Adipocyte (in vitro differentiated cells): ENCODE measurements at regions not wholly inside any gene's neighbourhood (a gene's known extent, or its start where the extent isn't known, plus 50 kb on each side); places are given as distances from the start of the nearest gene placed in this dataset.

Experiments used
- DNase-seq: peaks from one replicate; pipeline ENCODE4 v3.0.0-alpha.2; 2015; ENCODE audit warnings: low read depth
- H3K27me3 ChIP-seq: replicated peaks from 2 replicates; pipeline ENCODE4 v1.7.0; 2013; ENCODE audit warnings: mild to moderate bottlenecking, low read length, moderate library complexity; ENCODE audit not compliant: control insufficient read depth, insufficient read depth
- H3K36me3 ChIP-seq: 2 replicates; pipeline ENCODE4 v1.7.0; 2013; ENCODE audit warnings: low read length, mild to moderate bottlenecking, moderate library complexity; ENCODE audit not compliant: control insufficient read depth, insufficient read depth, severe bottlenecking
- H3K4me1 ChIP-seq: 2 replicates; pipeline ENCODE4 v1.7.0; 2013; ENCODE audit warnings: mild to moderate bottlenecking, low read length, moderate library complexity; ENCODE audit not compliant: control insufficient read depth, insufficient read depth
- H3K4me3 ChIP-seq: 2 replicates; pipeline ENCODE4 v1.7.0; 2013; ENCODE audit warnings: mild to moderate bottlenecking, low read length, moderate library complexity
- H3K9ac ChIP-seq: 2 replicates; pipeline ENCODE4 v1.7.0; 2013; ENCODE audit warnings: mild to moderate bottlenecking, low read length, moderate library complexity
- H3K9me3 ChIP-seq: 2 replicates; pipeline ENCODE4 v1.7.0; 2013; ENCODE audit warnings: mild to moderate bottlenecking, low read length, moderate library complexity; ENCODE audit not compliant: control insufficient read depth

DNA sequence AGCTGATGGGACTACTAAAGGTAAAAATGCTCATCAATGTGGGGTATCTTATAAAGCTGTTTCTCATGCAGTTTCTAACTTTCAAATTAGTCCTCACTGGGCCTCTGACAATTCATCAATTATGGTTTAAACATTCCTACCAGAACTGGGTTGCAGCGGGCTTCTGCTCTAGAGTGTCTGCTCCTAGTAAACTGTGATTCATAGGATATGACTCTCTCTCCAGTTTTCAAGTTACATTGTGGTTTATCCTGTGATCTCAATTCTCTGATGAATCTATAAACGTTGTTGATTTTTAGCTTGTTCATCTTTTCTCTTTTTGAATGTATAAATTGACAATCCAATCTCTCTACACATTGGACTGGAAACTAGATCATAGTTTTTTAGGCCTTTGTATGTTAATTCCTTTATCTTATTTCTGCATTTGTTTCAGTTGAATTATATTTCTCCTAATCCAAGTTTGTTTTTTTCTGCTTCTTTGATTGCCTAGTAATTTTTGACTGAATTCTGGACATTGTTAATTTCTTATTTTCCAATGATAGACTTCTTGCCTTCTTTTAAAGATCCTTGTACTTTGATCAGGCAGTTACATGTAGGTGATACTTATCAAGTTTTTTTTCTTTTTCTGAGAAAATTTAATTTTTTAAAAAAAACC is 822.6 kb downstream of the TLE1 start:
- no peaks in the 10 kb centered on the region for H3K27me3 ChIP-seq
- no peaks in the 10 kb centered on the region for H3K36me3 ChIP-seq
- peaks cover 16% of the 10 kb centered on the region for H3K9me3 ChIP-seq
- no peaks in the 10 kb centered on the region for H3K4me1 ChIP-seq
- no peak overlapping the region for H3K9ac ChIP-seq
- no peak overlapping the region for H3K4me3 ChIP-seq
- DNase-seq = no peak

DNA sequence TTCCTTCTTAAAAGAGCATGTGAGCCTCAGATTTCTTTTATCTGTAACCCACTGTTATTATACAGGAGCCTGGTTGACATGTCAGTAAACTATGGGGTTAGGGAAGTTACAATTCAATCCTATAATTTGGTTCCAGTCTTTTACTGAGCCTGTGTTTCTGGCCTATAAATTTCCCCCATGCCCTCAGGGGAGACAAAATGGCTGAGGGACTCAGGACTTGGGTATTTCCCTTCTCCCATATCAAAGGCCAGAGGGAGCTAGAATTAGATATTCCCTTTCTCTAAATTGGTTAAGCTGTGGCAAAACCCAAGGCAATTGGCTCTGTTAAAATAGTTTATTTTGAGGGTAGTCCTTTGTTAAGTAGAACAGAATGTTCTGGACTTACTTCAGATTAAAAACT is 823.2 kb downstream of the TLE1 start:
- Histone ChIP-seq H3K4me3 (no peak overlapping the region), H3K9me3 (peaks cover 16% of the 10 kb centered on the region), H3K4me1 (no peaks in the 10 kb centered on the region), H3K9ac (no peak overlapping the region), H3K27me3 (no peaks in the 10 kb centered on the region), H3K36me3 (no peaks in the 10 kb centered on the region)
- DNase-seq = no peak

DNA sequence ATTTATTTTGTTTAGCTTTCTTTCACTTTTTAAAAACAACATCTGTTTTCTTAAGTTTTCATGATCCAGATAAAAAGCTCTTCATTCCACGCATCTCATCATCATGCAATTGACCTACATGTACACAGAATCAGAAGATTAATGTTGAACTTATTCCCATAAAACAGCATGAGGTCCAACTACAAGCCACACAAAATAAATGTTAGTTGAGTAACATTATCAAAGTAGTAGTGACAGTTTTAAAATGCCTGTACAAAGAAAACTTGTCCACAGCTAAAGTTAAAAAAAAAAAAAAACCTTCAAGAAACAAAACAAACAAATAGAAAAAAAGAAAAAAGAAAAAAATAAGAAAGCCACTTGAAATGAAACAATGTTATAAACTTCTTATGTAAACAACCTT is 846.3 kb downstream of the TLE1 start:
- no peaks in the 10 kb centered on the region for H3K36me3 ChIP-seq
- no peak for DNase-seq
- H3K4me1 ChIP-seq = no peaks in the 10 kb centered on the region

DNA sequence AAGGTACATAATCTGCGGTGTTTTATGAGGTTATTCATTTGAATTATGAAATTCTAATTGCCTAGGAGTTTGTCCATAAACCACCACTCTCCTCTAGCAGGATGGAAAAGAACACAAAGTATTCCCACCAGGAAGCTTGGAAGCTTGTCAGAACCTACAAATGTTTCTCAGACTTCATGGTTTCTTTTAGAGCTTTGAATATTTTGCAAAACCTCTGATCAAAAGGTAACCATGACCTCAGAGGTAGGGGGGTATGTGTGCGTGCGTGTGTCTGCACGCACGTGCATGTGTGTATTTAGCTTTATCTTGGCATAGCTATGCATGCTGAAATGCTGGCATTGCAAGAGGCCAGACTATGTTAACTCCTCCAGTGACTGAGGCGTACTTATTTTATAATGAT is 847.0 kb downstream of the TLE1 start:
- H3K27me3 ChIP-seq = no peaks in the 10 kb centered on the region
- no peak for DNase-seq

More for the DNA sequence above, 846.3 kb downstream of the TLE1 start:
- H3K27me3 ChIP-seq = no peaks in the 10 kb centered on the region
- no peak overlapping the region for H3K4me3 ChIP-seq
- H3K9ac ChIP-seq = no peak overlapping the region
- peaks cover 6% of the 10 kb centered on the region for H3K9me3 ChIP-seq

GRCh38 chr9:80841888-80842287 is 847.5 kb downstream of the TLE1 start:
- H3K4me3 ChIP-seq = no peak overlapping the region
- H3K9me3 ChIP-seq = peaks cover 6% of the 10 kb centered on the region
- no peaks in the 10 kb centered on the region for H3K27me3 ChIP-seq
- no peak for DNase-seq
- H3K36me3 ChIP-seq = no peaks in the 10 kb centered on the region
- H3K9ac ChIP-seq = no peak overlapping the region
- H3K4me1 ChIP-seq = no peaks in the 10 kb centered on the region

More for the DNA sequence above, 847.0 kb downstream of the TLE1 start:
- Histone ChIP-seq H3K4me1 (no peaks in the 10 kb centered on the region), H3K9ac (no peak overlapping the region), H3K9me3 (peaks cover 6% of the 10 kb centered on the region), H3K4me3 (no peak overlapping the region), H3K36me3 (no peaks in the 10 kb centered on the region)

GRCh38 chr9:80839821-80840675 is 849.3 kb downstream of the TLE1 start:
- H3K9ac ChIP-seq = no peak overlapping the region
- DNase-seq = no peak
- no peaks in the 10 kb centered on the region for H3K36me3 ChIP-seq
- H3K9me3 ChIP-seq = peaks cover 6% of the 10 kb centered on the region
- no peaks in the 10 kb centered on the region for H3K4me1 ChIP-seq
- no peaks in the 10 kb centered on the region for H3K27me3 ChIP-seq
- no peak overlapping the region for H3K4me3 ChIP-seq

DNA sequence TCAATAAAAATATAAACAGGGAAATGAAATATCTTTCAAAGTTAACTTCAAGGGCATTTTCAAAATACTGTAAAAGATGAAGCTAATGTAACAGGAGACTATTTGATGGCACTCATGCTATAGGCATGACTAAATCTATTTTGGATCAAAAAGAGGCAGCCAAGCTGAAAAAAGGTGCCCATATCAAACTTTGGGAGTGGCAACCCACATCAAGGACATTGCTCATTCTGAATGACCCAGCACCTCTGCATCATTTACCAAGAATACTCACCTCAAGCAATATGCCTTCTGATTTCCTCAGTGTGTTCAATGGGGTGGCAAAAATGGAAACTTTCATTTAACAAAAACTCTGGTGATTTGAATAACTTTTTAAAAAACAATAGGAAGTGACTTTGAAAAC is 853.3 kb downstream of the TLE1 start:
- H3K36me3 ChIP-seq = no peaks in the 10 kb centered on the region
- H3K9me3 ChIP-seq = peaks cover 6% of the 10 kb centered on the region
- no peaks in the 10 kb centered on the region for H3K27me3 ChIP-seq
- no peak for DNase-seq
- H3K4me1 ChIP-seq = no peaks in the 10 kb centered on the region
- H3K4me3 ChIP-seq = no peak overlapping the region
- no peak overlapping the region for H3K9ac ChIP-seq

GRCh38 chr9:80831751-80832150 is 857.6 kb downstream of the TLE1 start:
- Histone ChIP-seq H3K4me3 (no peak overlapping the region), H3K9me3 (no peaks in the 10 kb centered on the region), H3K27me3 (no peaks in the 10 kb centered on the region), H3K4me1 (no peaks in the 10 kb centered on the region), H3K36me3 (no peaks in the 10 kb centered on the region), H3K9ac (no peak overlapping the region)
- DNase-seq = no peak

DNA sequence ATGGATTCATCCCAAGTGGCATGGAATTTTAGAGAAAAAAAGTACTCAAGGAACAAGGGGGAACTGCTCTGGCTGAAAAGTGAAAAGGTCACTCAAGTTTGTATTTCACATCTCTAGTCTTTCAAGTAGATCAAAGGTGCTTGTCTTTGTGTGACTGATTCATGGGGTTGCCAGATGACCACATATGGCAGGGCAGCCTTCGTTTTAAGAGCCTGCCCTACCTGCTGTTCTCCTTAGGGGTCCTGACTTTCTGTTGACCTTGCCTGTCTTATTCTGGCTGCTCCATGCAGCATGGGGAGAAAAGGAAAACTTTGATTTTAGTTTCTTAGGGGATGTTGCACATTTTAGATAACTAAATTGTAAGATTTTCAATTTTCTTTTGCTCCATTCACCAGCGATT is 877.7 kb downstream of the TLE1 start:
- H3K9me3 ChIP-seq = no peaks in the 10 kb centered on the region
- H3K4me1 ChIP-seq = no peaks in the 10 kb centered on the region
- no peaks in the 10 kb centered on the region for H3K27me3 ChIP-seq
- DNase-seq = no peak
- H3K4me3 ChIP-seq = no peak overlapping the region
- H3K36me3 ChIP-seq = no peaks in the 10 kb centered on the region
- H3K9ac ChIP-seq = no peak overlapping the region

DNA sequence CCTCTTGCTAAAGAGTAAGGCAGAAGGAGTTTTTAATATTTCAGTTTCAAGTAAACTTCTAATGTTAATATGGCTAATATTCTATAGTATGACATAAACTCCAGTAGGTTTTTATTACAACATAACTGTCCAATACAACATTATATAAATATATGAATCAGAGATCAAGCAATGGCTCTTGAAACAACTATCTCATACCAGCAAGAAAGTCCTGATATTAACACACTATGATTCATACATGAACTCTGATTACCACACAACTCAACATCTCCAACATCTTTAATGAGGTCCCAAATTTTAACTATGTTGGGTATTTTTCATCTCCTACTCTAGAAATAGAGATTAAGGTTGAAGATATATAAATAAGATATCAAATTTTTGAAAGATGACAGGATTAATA is 878.3 kb downstream of the TLE1 start:
- H3K36me3 ChIP-seq = no peaks in the 10 kb centered on the region
- DNase-seq = peak; percentile 12
- no peak overlapping the region for H3K4me3 ChIP-seq
- H3K9me3 ChIP-seq = no peaks in the 10 kb centered on the region
- H3K4me1 ChIP-seq = no peaks in the 10 kb centered on the region
- no peak overlapping the region for H3K9ac ChIP-seq
- H3K27me3 ChIP-seq = no peaks in the 10 kb centered on the region

GRCh38 chr9:80806671-80807070 is 882.7 kb downstream of the TLE1 start:
- H3K36me3 ChIP-seq = no peaks in the 10 kb centered on the region
- H3K4me1 ChIP-seq = no peaks in the 10 kb centered on the region
- DNase-seq = no peak
- H3K4me3 ChIP-seq = no peak overlapping the region
- no peak overlapping the region for H3K9ac ChIP-seq
- H3K9me3 ChIP-seq = no peaks in the 10 kb centered on the region
- no peaks in the 10 kb centered on the region for H3K27me3 ChIP-seq
